CD4-positive, alpha-beta T cell (primary cell): ENCODE measurements at regions not wholly inside any gene's neighbourhood (a gene's known extent, or its start where the extent isn't known, plus 50 kb on each side); places are given as distances from the start of the nearest gene placed in this dataset.

Source experiments
- ATAC-seq: fragments of 200-7000 bp; cut with Tn5 transposase; one replicate; pipeline ENCODE4 v1.10.0; 2022; ENCODE audit warnings: mild to moderate bottlenecking; ENCODE audit not compliant: poor library complexity
- CTCF ChIA-PET: fragments of 350-600 bp; sonication (Branson Sonifier 250); formaldehyde crosslinking; loops from one replicate; lab custom pipeline; 2021; ENCODE audit warnings: antibody characterized with exemption, inconsistent platforms; lab: Charles Lee
- POLR2A ChIA-PET: fragments of 350-600 bp; sonication (Branson Sonifier 250); formaldehyde crosslinking; loops from one replicate; lab custom pipeline; 2021; ENCODE audit warnings: antibody characterized with exemption, inconsistent platforms; lab: Charles Lee
- DNase-seq, 14 experiments: peaks; one replicate each; pipeline ENCODE4 v3.0.0-alpha.2; 2013 to 2020; ENCODE audit warnings: mixed read lengths in 2 of 14
- H3K27ac ChIP-seq, 2 donors: one replicate each; pipeline versions ENCODE4 v1.5.1 to v1.7.0; 2013; ENCODE audit warnings: low read length in 2 of 2, low read depth in 1 of 2, mild to moderate bottlenecking in 1 of 2
- H3K27me3 ChIP-seq, 2 experiments: 1 replicate in 1 of 2; 2 replicates in 1 of 2; pipeline versions ENCODE4 v1.6.1 to v1.7.0; 2013; ENCODE audit warnings: low read length in 2 of 2, control low read depth in 1 of 2, mild to moderate bottlenecking in 1 of 2, moderate library complexity in 1 of 2; ENCODE audit not compliant: insufficient read depth in 2 of 2, control insufficient read depth in 1 of 2
- H3K36me3 ChIP-seq: one replicate; pipeline ENCODE4 v1.6.1; 2013; ENCODE audit warnings: low read length, control low read depth; ENCODE audit not compliant: insufficient read depth
- H3K4me1 ChIP-seq: one replicate; pipeline ENCODE4 v1.6.1; 2013; ENCODE audit warnings: low read length, control low read depth; ENCODE audit not compliant: insufficient read depth
- H3K4me3 ChIP-seq: one replicate; pipeline ENCODE4 v1.5.1; 2013; ENCODE audit warnings: mild to moderate bottlenecking, low read length, moderate library complexity
- H3K9me3 ChIP-seq, 2 experiments: 1 replicate in 1 of 2; 2 replicates in 1 of 2; pipeline versions ENCODE4 v1.6.1 to v1.7.0; 2013; ENCODE audit warnings: low read length in 2 of 2, mild to moderate bottlenecking in 2 of 2, control low read depth in 1 of 2, moderate library complexity in 1 of 2; ENCODE audit not compliant: control insufficient read depth in 1 of 2, insufficient read depth in 1 of 2
- H3K27ac Mint-ChIP-seq: one replicate; pipeline ENCODE4 v1.8.0; 2020; ENCODE audit warnings: mixed read lengths
- H3K27me3 Mint-ChIP-seq: one replicate; pipeline ENCODE4 v1.8.0; 2021; ENCODE audit warnings: mixed read lengths
- H3K36me3 Mint-ChIP-seq: one replicate; pipeline ENCODE4 v1.8.0; 2021; ENCODE audit warnings: low read depth, mixed read lengths
- H3K4me1 Mint-ChIP-seq: one replicate; pipeline ENCODE4 v1.8.0; 2021; ENCODE audit warnings: low read depth, mixed read lengths
- H3K4me3 Mint-ChIP-seq: one replicate; pipeline ENCODE4 v1.8.0; 2020; ENCODE audit warnings: mild to moderate bottlenecking, mixed read lengths
- H3K9me3 Mint-ChIP-seq: one replicate; pipeline ENCODE4 v1.8.0; 2020; ENCODE audit warnings: mixed read lengths
- CTCF ChIP-seq: fragments of 200-600 bp; IDR thresholded peaks from one replicate; pipeline ENCODE4 v1.8.0; 2022; ENCODE audit warnings: antibody characterized with exemption, mild to moderate bottlenecking
- intact Hi-C, 2 experiments: fragments of 100-400 bp; cut with DNase I in 1 of 2; cut with micrococcal nuclease in 1 of 2; formaldehyde crosslinking; loops; one replicate each; pipeline versions ENCODE4 v1.15.1 to v1.9.0; 2023 to 2025; cut with DNase I, micrococcal nuclease

GRCh38 chr7:11221984-11222383 is 248.3 kb downstream of the PHF14 start:
- POLR2A ChIA-PET = no interaction called here
- DNase-seq = no peak
- Histone ChIP-seq H3K36me3 (no peaks in the 10 kb centered on the region), H3K9me3 (no peaks in the 10 kb centered on the region), H3K27me3 (no peaks in the 10 kb centered on the region), H3K27ac (no peak overlapping the region), H3K4me1 (no peaks in the 10 kb centered on the region), H3K4me3 (no peak overlapping the region)
- TF ChIP-seq CTCF = no peak
- Mint-ChIP-seq H3K27me3 (peaks cover 21% of the 10 kb centered on the region), H3K4me3 (no peak overlapping the region), H3K36me3 (no peaks in the 10 kb centered on the region), H3K9me3 (no peaks in the 10 kb centered on the region), H3K4me1 (no peaks in the 10 kb centered on the region), H3K27ac (no peak overlapping the region)
- CTCF ChIA-PET = no interaction called here
- intact Hi-C loops = no loop called here
- ATAC-seq = no peak

GRCh38 chr7:11224535-11224934 is 250.9 kb downstream of the PHF14 start:
- POLR2A ChIA-PET = no interaction called here
- intact Hi-C loops = no loop called here
- no peaks in the 10 kb centered on the region for H3K9me3 ChIP-seq
- no peaks in the 10 kb centered on the region for H3K27me3 ChIP-seq
- no peaks in the 10 kb centered on the region for H3K36me3 ChIP-seq
- H3K4me1 Mint-ChIP-seq = no peaks in the 10 kb centered on the region
- peaks cover 8% of the 10 kb centered on the region for H3K27me3 Mint-ChIP-seq
- H3K36me3 Mint-ChIP-seq = no peaks in the 10 kb centered on the region
- CTCF ChIA-PET = interaction anchor here (0.7 kb wide), 1 partner anchor 12 kb away, joined by 3 read pairs; no protein-coding TSS in a partner anchor
- ATAC-seq = no peak
- no peak for DNase-seq
- no peak overlapping the region for H3K4me3 ChIP-seq
- H3K27ac Mint-ChIP-seq = no peak overlapping the region
- no peaks in the 10 kb centered on the region for H3K4me1 ChIP-seq
- no peaks in the 10 kb centered on the region for H3K9me3 Mint-ChIP-seq
- no peak overlapping the region for H3K27ac ChIP-seq
- no peak overlapping the region for H3K4me3 Mint-ChIP-seq
- TF ChIP-seq CTCF = no peak

- no peak for TF ChIP-seq CTCF
- Histone ChIP-seq H3K9me3 (no peaks in the 10 kb centered on the region), H3K27ac (no peak overlapping the region), H3K36me3 (no peaks in the 10 kb centered on the region), H3K27me3 (no peaks in the 10 kb centered on the region), H3K4me1 (no peaks in the 10 kb centered on the region), H3K4me3 (no peak overlapping the region)
- no peak for DNase-seq
- H3K27me3 Mint-ChIP-seq = no peaks in the 10 kb centered on the region
- H3K27ac Mint-ChIP-seq = no peak overlapping the region
- ChIA-PET POLR2A (no interaction called here), CTCF (no interaction called here)
- H3K9me3 Mint-ChIP-seq = no peaks in the 10 kb centered on the region
- no peak for ATAC-seq
- H3K36me3 Mint-ChIP-seq = no peaks in the 10 kb centered on the region
- intact Hi-C loops = no loop called here
- no peak overlapping the region for H3K4me3 Mint-ChIP-seq
- no peaks in the 10 kb centered on the region for H3K4me1 Mint-ChIP-seq
Observed at GRCh38 chr7:11228515-11228914, 254.8 kb downstream of the PHF14 start.
